NB4 (cell line): ENCODE measurements at regions not wholly inside any gene's neighbourhood (a gene's known extent, or its start where the extent isn't known, plus 50 kb on each side); places are given as distances from the start of the nearest gene placed in this dataset.

ENCODE experiments used
- CTCF ChIP-seq: IDR thresholded peaks from one replicate; pipeline ENCODE4 v1.5.1; 2012; ENCODE audit warnings: low read depth, low read length
- MAX ChIP-seq: IDR thresholded peaks from 2 replicates; pipeline ENCODE4 v1.6.1; 2011; ENCODE audit warnings: low read depth, low read length
- MYC ChIP-seq: IDR thresholded peaks from 2 replicates; pipeline ENCODE4 v1.6.1; 2011; ENCODE audit warnings: low read depth, low read length
- POLR2A ChIP-seq: IDR thresholded peaks from 2 replicates; pipeline ENCODE4 v1.6.1; 2011; ENCODE audit warnings: mild to moderate bottlenecking; ENCODE audit not compliant: insufficient read length; ENCODE audit errors: extremely low read depth

- no peak for TF ChIP-seq CTCF
- no peak for TF ChIP-seq MAX
- no peak for TF ChIP-seq POLR2A
- no peak for TF ChIP-seq MYC
Observed at GRCh38 chr5:172569861-172570558, 71.1 kb upstream of the NEURL1B start.
